ENCODE measurements at regions not wholly inside any gene's neighbourhood (a gene's known extent, or its start where the extent isn't known, plus 50 kb on each side); places are given as distances from the start of the nearest gene placed in this dataset.

DNA sequence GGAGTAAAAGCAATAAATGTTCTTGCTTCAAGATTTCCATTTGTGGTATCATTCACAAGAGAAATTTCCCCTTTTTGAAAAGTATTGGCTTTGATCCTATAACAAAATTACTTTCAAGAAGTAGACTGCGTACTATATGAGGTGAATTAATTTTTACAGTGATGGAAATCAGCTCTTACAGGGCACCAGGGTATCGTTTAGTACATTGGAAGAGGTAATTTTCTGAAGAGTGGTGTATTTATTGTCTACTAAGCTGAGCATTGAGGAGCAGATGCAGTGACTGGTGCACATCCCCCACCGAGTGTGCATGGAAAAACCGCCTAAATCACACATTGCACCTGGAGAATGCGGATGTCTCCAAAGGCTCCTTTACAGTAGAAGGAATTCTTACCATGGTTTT, 209.5 kb downstream of the SAMD5 start:
- Mint-ChIP-seq H3K9me3 (ENCODE audit: unreplicated experiment) (peaks cover 9% of the 10 kb centered on the region), H3K4me3 (ENCODE audit: unreplicated experiment) (no peak overlapping the region), H3K36me3 (ENCODE audit: unreplicated experiment) (peaks cover 4% of the 10 kb centered on the region), H3K4me1 (ENCODE audit: unreplicated experiment) (no peaks in the 10 kb centered on the region), H3K27me3 (ENCODE audit: unreplicated experiment) (no peaks in the 10 kb centered on the region), H3K27ac (ENCODE audit: unreplicated experiment) (no peak overlapping the region)
- DNase-seq (ENCODE audit: extremely low spot score, unreplicated experiment): no peak
- TF ChIP-seq, protein P1, sequence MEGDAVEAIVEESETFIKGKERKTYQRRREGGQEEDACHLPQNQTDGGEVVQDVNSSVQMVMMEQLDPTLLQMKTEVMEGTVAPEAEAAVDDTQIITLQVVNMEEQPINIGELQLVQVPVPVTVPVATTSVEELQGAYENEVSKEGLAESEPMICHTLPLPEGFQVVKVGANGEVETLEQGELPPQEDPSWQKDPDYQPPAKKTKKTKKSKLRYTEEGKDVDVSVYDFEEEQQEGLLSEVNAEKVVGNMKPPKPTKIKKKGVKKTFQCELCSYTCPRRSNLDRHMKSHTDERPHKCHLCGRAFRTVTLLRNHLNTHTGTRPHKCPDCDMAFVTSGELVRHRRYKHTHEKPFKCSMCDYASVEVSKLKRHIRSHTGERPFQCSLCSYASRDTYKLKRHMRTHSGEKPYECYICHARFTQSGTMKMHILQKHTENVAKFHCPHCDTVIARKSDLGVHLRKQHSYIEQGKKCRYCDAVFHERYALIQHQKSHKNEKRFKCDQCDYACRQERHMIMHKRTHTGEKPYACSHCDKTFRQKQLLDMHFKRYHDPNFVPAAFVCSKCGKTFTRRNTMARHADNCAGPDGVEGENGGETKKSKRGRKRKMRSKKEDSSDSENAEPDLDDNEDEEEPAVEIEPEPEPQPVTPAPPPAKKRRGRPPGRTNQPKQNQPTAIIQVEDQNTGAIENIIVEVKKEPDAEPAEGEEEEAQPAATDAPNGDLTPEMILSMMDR (IDR thresholded peaks at IDR 0.05): no peak

DNA sequence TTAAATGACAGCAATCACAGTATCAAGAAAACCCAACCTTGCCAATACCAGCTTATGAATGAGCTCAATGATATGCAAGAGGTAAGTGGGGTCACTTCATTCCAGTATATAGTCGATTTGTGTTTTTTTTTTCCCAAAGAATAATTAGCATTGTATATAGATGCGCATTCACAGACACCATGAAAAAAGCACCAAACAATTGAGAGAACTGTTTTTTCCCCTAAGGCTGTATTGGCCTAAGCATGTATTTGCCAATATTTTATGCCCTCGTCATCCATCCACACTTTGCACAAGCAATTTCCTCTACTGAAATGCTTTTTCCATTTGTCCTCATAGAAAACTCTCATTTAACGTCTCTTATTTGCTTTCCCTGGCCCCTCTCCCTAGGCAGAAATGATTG, 213.7 kb downstream of the SAMD5 start:
- H3K9me3 Mint-ChIP-seq (ENCODE audit: unreplicated experiment): peaks cover 12% of the 10 kb centered on the region
- DNase-seq (ENCODE audit: extremely low spot score, unreplicated experiment): no peak

GRCh38 chr6:147724454-147724853, 216.0 kb downstream of the SAMD5 start:
- H3K27me3 Mint-ChIP-seq (ENCODE audit: unreplicated experiment): no peaks in the 10 kb centered on the region
- H3K4me1 Mint-ChIP-seq (ENCODE audit: unreplicated experiment): no peaks in the 10 kb centered on the region
- DNase-seq (ENCODE audit: extremely low spot score, unreplicated experiment): no peak
- H3K36me3 Mint-ChIP-seq (ENCODE audit: unreplicated experiment): peaks cover 7% of the 10 kb centered on the region
- H3K27ac Mint-ChIP-seq (ENCODE audit: unreplicated experiment): no peak overlapping the region
- no peak overlapping the region for H3K4me3 Mint-ChIP-seq (ENCODE audit: unreplicated experiment)
- TF ChIP-seq, protein P1 (IDR thresholded peaks at IDR 0.05): no peak
- H3K9me3 Mint-ChIP-seq (ENCODE audit: unreplicated experiment): peaks cover 12% of the 10 kb centered on the region

More for the DNA sequence above, 213.7 kb downstream of the SAMD5 start:
- peaks cover 7% of the 10 kb centered on the region for H3K36me3 Mint-ChIP-seq (ENCODE audit: unreplicated experiment)
- H3K27ac Mint-ChIP-seq (ENCODE audit: unreplicated experiment): no peak overlapping the region
- TF ChIP-seq, protein P1 (IDR thresholded peaks at IDR 0.05): no peak
- H3K4me1 Mint-ChIP-seq (ENCODE audit: unreplicated experiment): no peaks in the 10 kb centered on the region
- no peaks in the 10 kb centered on the region for H3K27me3 Mint-ChIP-seq (ENCODE audit: unreplicated experiment)
- no peak overlapping the region for H3K4me3 Mint-ChIP-seq (ENCODE audit: unreplicated experiment)

DNA sequence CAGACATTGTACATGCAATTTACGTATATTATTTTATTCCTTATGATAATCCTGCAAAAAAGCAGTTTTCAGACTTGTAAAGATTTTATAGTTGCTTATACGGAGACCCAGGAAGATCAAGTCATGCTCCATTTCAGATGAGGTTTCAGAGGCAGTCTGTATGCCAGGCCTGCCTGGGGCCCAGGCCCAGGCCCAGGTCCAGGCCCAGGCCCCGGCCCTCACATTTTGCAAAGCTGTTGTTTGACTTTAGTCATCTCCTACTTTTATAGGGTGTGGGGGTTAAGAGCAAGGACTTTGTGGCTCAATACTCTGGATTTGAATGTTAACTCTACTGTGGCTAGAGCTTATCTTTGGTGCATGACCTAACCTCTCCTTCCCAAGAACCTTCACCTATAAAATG, 217.9 kb downstream of the SAMD5 start:
- Mint-ChIP-seq H3K27ac (ENCODE audit: unreplicated experiment) (no peak overlapping the region), H3K9me3 (ENCODE audit: unreplicated experiment) (peaks cover 12% of the 10 kb centered on the region), H3K36me3 (ENCODE audit: unreplicated experiment) (peaks cover 7% of the 10 kb centered on the region), H3K4me1 (ENCODE audit: unreplicated experiment) (no peaks in the 10 kb centered on the region), H3K27me3 (ENCODE audit: unreplicated experiment) (no peaks in the 10 kb centered on the region), H3K4me3 (ENCODE audit: unreplicated experiment) (no peak overlapping the region)
- DNase-seq (ENCODE audit: extremely low spot score, unreplicated experiment): no peak
- TF ChIP-seq, protein P1 (IDR thresholded peaks at IDR 0.05): no peak

DNA sequence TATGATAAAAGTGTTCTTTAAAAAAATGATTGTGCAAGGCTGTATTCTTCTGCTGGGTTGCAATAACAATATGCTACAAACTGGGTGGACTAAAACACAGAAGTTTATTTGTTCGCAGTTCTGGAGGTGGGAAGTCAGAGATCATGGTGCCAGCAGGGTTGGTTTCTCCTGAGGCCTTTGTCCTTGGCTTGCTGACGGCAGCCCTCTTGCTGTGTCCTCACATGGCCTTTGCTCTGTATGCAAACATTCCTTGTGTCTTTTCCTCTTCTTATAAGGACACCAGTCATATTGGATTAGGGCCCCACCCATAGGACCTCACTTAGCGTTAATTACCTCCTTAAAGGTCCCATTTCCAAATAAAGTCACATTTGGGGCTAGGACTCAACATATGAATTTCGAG, 220.4 kb downstream of the SAMD5 start:
- H3K27me3 Mint-ChIP-seq (ENCODE audit: unreplicated experiment): no peaks in the 10 kb centered on the region
- no peaks in the 10 kb centered on the region for H3K4me1 Mint-ChIP-seq (ENCODE audit: unreplicated experiment)
- H3K36me3 Mint-ChIP-seq (ENCODE audit: unreplicated experiment): no peaks in the 10 kb centered on the region
- TF ChIP-seq, protein P1 (IDR thresholded peaks at IDR 0.05): no peak
- no peaks in the 10 kb centered on the region for H3K9me3 Mint-ChIP-seq (ENCODE audit: unreplicated experiment)
- DNase-seq (ENCODE audit: extremely low spot score, unreplicated experiment): no peak
- no peak overlapping the region for H3K27ac Mint-ChIP-seq (ENCODE audit: unreplicated experiment)
- H3K4me3 Mint-ChIP-seq (ENCODE audit: unreplicated experiment): no peak overlapping the region

All from osteocyte (in vitro differentiated cells).